ENCODE measurements at regions not wholly inside any gene's neighbourhood (a gene's known extent, or its start where the extent isn't known, plus 50 kb on each side); places are given as distances from the start of the nearest gene placed in this dataset.

- H3K4me1 Mint-ChIP-seq: peaks cover 16% of the 10 kb centered on the region
- Histone ChIP-seq H3K9me3 (ENCODE audit: low read depth) (no peaks in the 10 kb centered on the region), H3K27ac (no peak overlapping the region), H3K27me3 (no peaks in the 10 kb centered on the region), H3K36me3 (no peaks in the 10 kb centered on the region), H3K4me2 (no peak overlapping the region), H4K20me1 (ENCODE audit: low read depth) (no peaks in the 10 kb centered on the region), H3F3A (ENCODE audit: low read depth) (no peaks in the 10 kb centered on the region), H3K4me3 (no peak overlapping the region), H2AFZ (replicated peaks) (no peak overlapping the region), H3K4me1 (no peaks in the 10 kb centered on the region), H3K79me2 (ENCODE audit: low read depth) (no peaks in the 10 kb centered on the region), H3K9ac (no peak overlapping the region)
- H3K36me3 Mint-ChIP-seq: no peaks in the 10 kb centered on the region
- H3K27ac Mint-ChIP-seq: no peak overlapping the region
- peaks cover 8% of the 10 kb centered on the region for H3K27me3 Mint-ChIP-seq (ENCODE audit: insufficient read depth, low read depth)
- TF ChIP-seq EZH2 (IDR thresholded peaks at IDR 0.05): no peak
- no peaks in the 10 kb centered on the region for H3K9me3 Mint-ChIP-seq
- H3K4me3 Mint-ChIP-seq: no peak overlapping the region
- no peak for DNase-seq (ENCODE audit: low spot score)
Measured at GRCh38 chr13:111555903-111556302, 235.5 kb downstream of the TEX29 start.

- H3K4me3 ChIP-seq: no peak overlapping the region
- TF ChIP-seq CTCF (IDR thresholded peaks at IDR 0.05): no peak
- no peak for TF ChIP-seq EZH2phosphoT487 (IDR thresholded peaks at IDR 0.05)
- TF ChIP-seq EZH2 (IDR thresholded peaks at IDR 0.05): no peak
- Mint-ChIP-seq H3K36me3 (no peaks in the 10 kb centered on the region), H3K4me3 (no peak overlapping the region), H3K4me1 (peaks cover 21% of the 10 kb centered on the region), H3K9me3 (no peaks in the 10 kb centered on the region), H3K27ac (no peak overlapping the region), H3K27me3 (ENCODE audit: insufficient read depth, low read depth) (peaks cover 8% of the 10 kb centered on the region)
- no peaks in the 10 kb centered on the region for H3F3A ChIP-seq (ENCODE audit: low read depth)
- no peaks in the 10 kb centered on the region for H4K20me1 ChIP-seq (ENCODE audit: low read depth)
- H2AFZ ChIP-seq (replicated peaks): no peak overlapping the region
- no peak overlapping the region for H3K27ac ChIP-seq
- no peak overlapping the region for H3K4me2 ChIP-seq
- no peaks in the 10 kb centered on the region for H3K79me2 ChIP-seq (ENCODE audit: low read depth)
- no peaks in the 10 kb centered on the region for H3K36me3 ChIP-seq
- no peak for DNase-seq (ENCODE audit: low spot score)
- no peak overlapping the region for H3K9ac ChIP-seq
- H3K27me3 ChIP-seq: no peaks in the 10 kb centered on the region
- no peaks in the 10 kb centered on the region for H3K4me1 ChIP-seq
- H3K9me3 ChIP-seq (ENCODE audit: low read depth): no peaks in the 10 kb centered on the region
Measured at GRCh38 chr13:111556496-111556895, 236.1 kb downstream of the TEX29 start.

- Histone ChIP-seq H3K27me3 (no peaks in the 10 kb centered on the region), H3F3A (ENCODE audit: low read depth) (no peaks in the 10 kb centered on the region), H3K27ac (no peak overlapping the region), H3K36me3 (no peaks in the 10 kb centered on the region), H2AFZ (replicated peaks) (no peak overlapping the region), H3K9ac (no peak overlapping the region), H4K20me1 (ENCODE audit: low read depth) (no peaks in the 10 kb centered on the region), H3K9me3 (ENCODE audit: low read depth) (no peaks in the 10 kb centered on the region), H3K4me2 (no peak overlapping the region), H3K4me3 (no peak overlapping the region), H3K79me2 (ENCODE audit: low read depth) (no peaks in the 10 kb centered on the region), H3K4me1 (no peaks in the 10 kb centered on the region)
- peaks cover 25% of the 10 kb centered on the region for H3K4me1 Mint-ChIP-seq
- peaks cover 2% of the 10 kb centered on the region for H3K36me3 Mint-ChIP-seq
- H3K4me3 Mint-ChIP-seq: no peak overlapping the region
- H3K27ac Mint-ChIP-seq: peak overlapping the region; percentile 55
- peaks cover 5% of the 10 kb centered on the region for H3K27me3 Mint-ChIP-seq (ENCODE audit: insufficient read depth, low read depth)
- H3K9me3 Mint-ChIP-seq: no peaks in the 10 kb centered on the region
- DNase-seq (ENCODE audit: low spot score): no peak
- TF ChIP-seq EZH2phosphoT487 (IDR thresholded peaks at IDR 0.05): no peak
- TF ChIP-seq CTCF (IDR thresholded peaks at IDR 0.05): no peak
- no peak for TF ChIP-seq EZH2 (IDR thresholded peaks at IDR 0.05)
Measured at GRCh38 chr13:111557921-111558699, 237.7 kb downstream of the TEX29 start.

DNA sequence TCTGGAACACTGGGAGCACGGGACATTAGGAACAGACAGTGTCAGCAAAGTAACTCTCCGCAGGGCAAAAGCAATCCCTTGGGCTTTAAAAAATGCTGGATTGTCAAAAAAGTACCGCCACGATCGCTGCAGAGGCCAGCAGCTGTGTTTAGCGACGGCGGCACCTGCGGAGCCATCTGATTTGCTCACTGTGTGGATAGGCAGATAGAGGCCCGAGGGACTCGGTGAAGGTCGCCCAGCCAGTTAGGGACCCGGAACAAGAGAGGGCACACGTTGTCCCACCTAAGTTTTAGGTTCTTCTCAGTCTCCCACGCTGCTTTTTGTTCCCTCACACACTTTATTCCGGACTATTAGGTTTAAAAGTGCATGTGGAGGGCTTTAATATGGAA lies 238.3 kb downstream of the TEX29 start:
- no peak for DNase-seq (ENCODE audit: low spot score)
- H3K27me3 ChIP-seq: no peaks in the 10 kb centered on the region
- Mint-ChIP-seq H3K9me3 (no peaks in the 10 kb centered on the region), H3K4me3 (no peak overlapping the region), H3K4me1 (peaks cover 28% of the 10 kb centered on the region), H3K27me3 (ENCODE audit: insufficient read depth, low read depth) (peaks cover 7% of the 10 kb centered on the region), H3K27ac (no peak overlapping the region), H3K36me3 (peaks cover 2% of the 10 kb centered on the region)
- H3K4me3 ChIP-seq: no peak overlapping the region
- no peaks in the 10 kb centered on the region for H3K9me3 ChIP-seq (ENCODE audit: low read depth)
- H3K79me2 ChIP-seq (ENCODE audit: low read depth): no peaks in the 10 kb centered on the region
- H3K9ac ChIP-seq: no peak overlapping the region
- no peaks in the 10 kb centered on the region for H4K20me1 ChIP-seq (ENCODE audit: low read depth)
- no peaks in the 10 kb centered on the region for H3F3A ChIP-seq (ENCODE audit: low read depth)
- H3K27ac ChIP-seq: no peak overlapping the region
- TF ChIP-seq EZH2 (IDR thresholded peaks at IDR 0.05): no peak
- no peak for TF ChIP-seq CTCF (IDR thresholded peaks at IDR 0.05)
- TF ChIP-seq EZH2phosphoT487 (IDR thresholded peaks at IDR 0.05): no peak
- no peaks in the 10 kb centered on the region for H3K36me3 ChIP-seq
- no peak overlapping the region for H3K4me2 ChIP-seq
- no peaks in the 10 kb centered on the region for H3K4me1 ChIP-seq
- no peak overlapping the region for H2AFZ ChIP-seq (replicated peaks)
